ENCODE measurements at regions not wholly inside any gene's neighbourhood (a gene's known extent, or its start where the extent isn't known, plus 50 kb on each side); places are given as distances from the start of the nearest gene placed in this dataset.

DNA sequence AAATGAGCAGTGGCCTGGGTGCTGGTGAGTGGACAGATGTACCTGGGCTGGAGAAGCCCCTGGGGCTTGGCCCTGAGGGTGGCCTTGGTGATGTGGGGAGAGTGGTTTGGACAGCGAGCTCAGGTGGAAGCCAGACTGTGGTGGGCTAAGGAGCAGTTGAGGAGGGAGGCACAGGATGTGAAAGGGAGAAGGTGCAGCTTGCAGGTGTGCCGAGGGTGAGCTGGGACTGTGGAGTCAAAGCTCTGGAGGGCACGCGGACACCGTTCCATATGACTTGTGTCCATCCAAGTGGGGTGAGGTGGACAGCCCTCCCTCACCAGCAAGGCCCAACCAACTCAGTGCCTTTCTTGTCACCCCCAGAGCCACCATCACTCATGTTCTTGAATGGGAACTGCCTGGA, 170.8 kb upstream of the ZNF267 start:
- TF ChIP-seq SP1 (IDR thresholded peaks at IDR 0.05) (no peak), CTBP1 (IDR thresholded peaks at IDR 0.05; ENCODE audit: borderline replicate concordance) (no peak), L3MBTL2 (conservative IDR thresholded peaks at IDR 0.05) (no peak), ZNF384 (IDR thresholded peaks at IDR 0.05) (no peak), LEF1 (IDR thresholded peaks at IDR 0.05; ENCODE audit: borderline replicate concordance) (no peak), HDGF (IDR thresholded peaks at IDR 0.05; ENCODE audit: borderline replicate concordance) (no peak), FOXA1 (IDR thresholded peaks at IDR 0.05) (no peak), ARNT (IDR thresholded peaks at IDR 0.05) (no peak)
